Activated T-cell treated with anti-CD3 and anti-CD28 coated beads, Interleukin-2, amount 50 U/mL, for 4 hours (primary cell): ENCODE measurements at regions not wholly inside any gene's neighbourhood (a gene's known extent, or its start where the extent isn't known, plus 50 kb on each side); places are given as distances from the start of the nearest gene placed in this dataset.
A peak's percentile ranks its signal among the peaks of the same experiment; 100 is the strongest.
"Not testable (repeated sequence)": the region's sequence is repeated elsewhere in the genome, so short reads cannot be mapped to it uniquely, and the experiment has no call there.

Source experiments
- ATAC-seq, 2 donors: fragments of 200-7000 bp; cut with Tn5 transposase; one replicate each; pipeline ENCODE4 v1.10.0; 2021
- DNase-seq: peaks from one replicate; pipeline ENCODE4 v3.0.0-alpha.2; 2020
- H3K27me3 Mint-ChIP-seq: one replicate; pipeline ENCODE4 v1.8.0; 2021; ENCODE audit warnings: low read depth, mixed read lengths
- H3K36me3 Mint-ChIP-seq: one replicate; pipeline ENCODE4 v1.8.0; 2022; ENCODE audit warnings: mixed read lengths; ENCODE audit not compliant: insufficient read depth
- H3K4me1 Mint-ChIP-seq: one replicate; pipeline ENCODE4 v1.8.0; 2021; ENCODE audit warnings: low read depth, mixed read lengths
- H3K4me3 Mint-ChIP-seq: one replicate; pipeline ENCODE4 v1.8.0; 2021; ENCODE audit warnings: mild to moderate bottlenecking, moderate library complexity, mixed read lengths
- H3K9me3 Mint-ChIP-seq: one replicate; pipeline ENCODE4 v1.8.0; 2021; ENCODE audit warnings: mixed read lengths

DNA sequence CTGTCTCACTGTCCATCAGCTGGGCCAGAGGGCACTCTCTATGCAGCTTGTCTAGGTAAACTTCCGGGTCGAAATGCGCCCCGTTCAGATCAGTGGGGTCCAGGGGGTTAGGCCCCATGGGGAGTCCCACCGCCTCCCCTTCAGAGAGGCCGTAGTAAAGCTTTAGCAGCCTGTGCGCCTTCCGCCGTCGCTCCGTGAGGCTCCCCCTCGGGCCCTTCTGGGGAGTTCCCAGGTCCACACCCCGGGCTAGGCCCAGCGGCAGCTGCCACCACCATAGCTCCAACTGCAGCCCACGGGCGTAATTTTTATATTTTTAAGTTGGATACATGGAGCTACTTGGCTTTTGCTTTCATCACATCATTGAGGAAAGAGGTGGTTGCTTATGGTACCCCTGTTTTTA lies 73.7 kb upstream of the FRG2C start:
- not testable (repeated sequence) for H3K36me3 Mint-ChIP-seq, H3K27me3 Mint-ChIP-seq, H3K4me3 Mint-ChIP-seq, H3K4me1 Mint-ChIP-seq, DNase-seq, ATAC-seq
- peaks cover 10% of the 10 kb centered on the region for H3K9me3 Mint-ChIP-seq

GRCh38 chr3:75604286-75604934 lies 59.7 kb upstream of the FRG2C start:
- H3K4me1 Mint-ChIP-seq, ATAC-seq, H3K4me3 Mint-ChIP-seq, H3K36me3 Mint-ChIP-seq, H3K27me3 Mint-ChIP-seq, DNase-seq, H3K9me3 Mint-ChIP-seq: not testable (repeated sequence)

DNA sequence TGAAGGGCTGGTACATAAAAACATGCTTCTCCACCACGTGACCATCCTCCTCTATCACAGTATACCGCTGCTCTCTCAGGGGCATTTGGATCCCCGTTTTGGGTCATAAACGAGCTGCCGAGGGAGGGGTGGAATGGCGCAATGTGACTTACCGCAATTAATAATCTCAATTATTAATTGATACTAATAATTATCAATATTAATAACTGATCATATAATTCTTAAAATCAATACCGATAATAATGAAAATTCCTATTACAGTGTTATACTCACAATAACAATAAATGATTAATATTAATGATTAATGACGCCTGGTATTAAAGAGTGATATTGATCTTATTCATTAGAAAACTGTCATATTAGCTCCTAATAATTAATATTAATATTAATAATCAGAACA lies 56.1 kb upstream of the FRG2C start:
- not testable (repeated sequence) for H3K27me3 Mint-ChIP-seq, H3K4me1 Mint-ChIP-seq, H3K4me3 Mint-ChIP-seq, DNase-seq, H3K36me3 Mint-ChIP-seq, ATAC-seq, H3K9me3 Mint-ChIP-seq

DNA sequence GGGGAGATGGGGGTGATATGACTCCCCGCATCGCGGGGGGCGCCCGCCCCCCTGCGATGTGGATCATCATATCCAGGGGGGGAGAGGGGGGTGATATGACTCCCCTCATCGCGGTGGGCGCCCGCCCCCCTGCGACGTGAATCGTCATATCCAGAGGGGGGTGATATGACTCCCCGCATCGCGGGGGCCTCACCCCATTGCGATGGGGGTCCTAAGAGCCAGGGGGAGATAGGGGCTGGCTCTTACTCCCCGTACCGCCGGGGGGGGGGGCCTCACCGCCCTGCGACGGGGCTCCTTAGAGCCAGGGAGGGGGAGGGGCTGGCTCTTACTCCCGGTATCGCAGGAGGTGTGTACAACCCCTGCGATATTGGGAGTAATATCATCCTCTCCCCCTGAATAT lies 54.5 kb upstream of the FRG2C start:
- ATAC-seq, DNase-seq: not testable (repeated sequence)

GRCh38 chr3:75610773-75611172 lies 53.4 kb upstream of the FRG2C start:
- H3K36me3 Mint-ChIP-seq, result no peaks in the 10 kb centered on the region
- peaks cover 6% of the 10 kb centered on the region for H3K27me3 Mint-ChIP-seq
- H3K9me3 Mint-ChIP-seq, result no peaks in the 10 kb centered on the region
- H3K4me1 Mint-ChIP-seq, result no peaks in the 10 kb centered on the region
- ATAC-seq (no peak), DNase-seq (no peak)
- no peak overlapping the region for H3K4me3 Mint-ChIP-seq

More for the DNA sequence above, 54.5 kb upstream of the FRG2C start:
- H3K36me3 Mint-ChIP-seq, H3K4me1 Mint-ChIP-seq, H3K9me3 Mint-ChIP-seq, H3K27me3 Mint-ChIP-seq, H3K4me3 Mint-ChIP-seq: not testable (repeated sequence)

DNA sequence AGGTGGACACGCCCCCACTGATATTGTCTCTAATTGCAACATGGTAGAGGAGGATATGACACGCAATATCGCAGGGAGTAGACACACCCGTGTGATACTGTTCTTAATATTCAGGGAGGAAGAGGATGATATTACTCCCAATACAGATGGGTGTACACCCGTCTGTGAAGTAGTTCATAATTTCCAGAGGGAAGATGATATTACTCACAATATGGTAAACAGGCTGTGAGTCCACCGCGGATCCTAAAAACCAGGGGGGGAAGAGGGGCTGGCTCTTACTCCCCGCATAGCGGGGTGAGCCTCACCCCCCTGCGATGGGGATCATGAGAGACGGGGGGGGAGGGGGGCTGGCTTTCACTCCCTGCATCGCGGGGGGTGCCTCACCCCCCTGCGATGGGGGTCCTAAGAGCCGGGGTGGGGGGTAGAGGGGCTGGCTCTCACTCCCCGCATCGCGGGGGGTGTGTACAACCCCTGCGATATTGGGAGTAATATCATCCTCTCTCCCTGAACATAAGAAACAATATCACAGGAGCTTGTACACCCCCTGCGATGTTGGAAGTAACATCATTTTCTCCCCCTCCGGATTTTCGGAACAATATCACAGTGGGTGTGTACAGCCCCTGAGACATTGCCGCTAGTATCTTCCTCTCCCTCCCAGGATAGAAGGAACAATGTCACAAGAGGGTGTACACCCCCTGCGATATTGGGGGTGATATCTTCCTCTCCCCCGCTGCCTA lies 52.2 kb upstream of the FRG2C start:
- not testable (repeated sequence) for H3K36me3 Mint-ChIP-seq, H3K27me3 Mint-ChIP-seq, DNase-seq, H3K4me3 Mint-ChIP-seq, H3K4me1 Mint-ChIP-seq, H3K9me3 Mint-ChIP-seq
- peak in 1 of 2 donors; percentile 32 for ATAC-seq
